Choroid plexus epithelial cell (primary cell): ENCODE measurements at regions not wholly inside any gene's neighbourhood (a gene's known extent, or its start where the extent isn't known, plus 50 kb on each side); places are given as distances from the start of the nearest gene placed in this dataset.

Source experiments
- DNase-seq: peaks from one replicate; pipeline ENCODE4 v3.0.0-alpha.2; 2010; ENCODE audit warnings: low read depth
- H3K4me3 ChIP-seq: 2 replicates; pipeline ENCODE4 v1.5.1; 2011; ENCODE audit warnings: low read depth, mild to moderate bottlenecking, control low read depth, low read length, moderate library complexity
- TF ChIP-seq, protein P1 (sequence below): conservative IDR thresholded peaks from 2 replicates; pipeline ENCODE4 v1.5.1; 2011; ENCODE audit warnings: low read depth, mild to moderate bottlenecking, control low read depth, inconsistent platforms, low read length, moderate library complexity

- H3K4me3 ChIP-seq: no peak overlapping the region
- no peak for DNase-seq
- TF ChIP-seq, protein P1, sequence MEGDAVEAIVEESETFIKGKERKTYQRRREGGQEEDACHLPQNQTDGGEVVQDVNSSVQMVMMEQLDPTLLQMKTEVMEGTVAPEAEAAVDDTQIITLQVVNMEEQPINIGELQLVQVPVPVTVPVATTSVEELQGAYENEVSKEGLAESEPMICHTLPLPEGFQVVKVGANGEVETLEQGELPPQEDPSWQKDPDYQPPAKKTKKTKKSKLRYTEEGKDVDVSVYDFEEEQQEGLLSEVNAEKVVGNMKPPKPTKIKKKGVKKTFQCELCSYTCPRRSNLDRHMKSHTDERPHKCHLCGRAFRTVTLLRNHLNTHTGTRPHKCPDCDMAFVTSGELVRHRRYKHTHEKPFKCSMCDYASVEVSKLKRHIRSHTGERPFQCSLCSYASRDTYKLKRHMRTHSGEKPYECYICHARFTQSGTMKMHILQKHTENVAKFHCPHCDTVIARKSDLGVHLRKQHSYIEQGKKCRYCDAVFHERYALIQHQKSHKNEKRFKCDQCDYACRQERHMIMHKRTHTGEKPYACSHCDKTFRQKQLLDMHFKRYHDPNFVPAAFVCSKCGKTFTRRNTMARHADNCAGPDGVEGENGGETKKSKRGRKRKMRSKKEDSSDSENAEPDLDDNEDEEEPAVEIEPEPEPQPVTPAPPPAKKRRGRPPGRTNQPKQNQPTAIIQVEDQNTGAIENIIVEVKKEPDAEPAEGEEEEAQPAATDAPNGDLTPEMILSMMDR: no peak
Observed at GRCh38 chr19:16013181-16013850, 63.0 kb upstream of the TPM4 start.

- TF ChIP-seq, protein P1: no peak
- H3K4me3 ChIP-seq: no peak overlapping the region
- DNase-seq: no peak
Observed at GRCh38 chr19:16013851-16014840, 62.1 kb upstream of the TPM4 start.

GRCh38 chr19:16014923-16015804 lies 61.1 kb upstream of the TPM4 start:
- TF ChIP-seq, protein P1: no peak
- DNase-seq: no peak
- H3K4me3 ChIP-seq: no peak overlapping the region

GRCh38 chr19:16015805-16016173 lies 60.5 kb upstream of the TPM4 start:
- DNase-seq: no peak
- TF ChIP-seq, protein P1: no peak
- H3K4me3 ChIP-seq: no peak overlapping the region

- no peak overlapping the region for H3K4me3 ChIP-seq
- no peak for DNase-seq
- TF ChIP-seq, protein P1: no peak
Observed at GRCh38 chr19:16016226-16017137, 59.8 kb upstream of the TPM4 start.

DNA sequence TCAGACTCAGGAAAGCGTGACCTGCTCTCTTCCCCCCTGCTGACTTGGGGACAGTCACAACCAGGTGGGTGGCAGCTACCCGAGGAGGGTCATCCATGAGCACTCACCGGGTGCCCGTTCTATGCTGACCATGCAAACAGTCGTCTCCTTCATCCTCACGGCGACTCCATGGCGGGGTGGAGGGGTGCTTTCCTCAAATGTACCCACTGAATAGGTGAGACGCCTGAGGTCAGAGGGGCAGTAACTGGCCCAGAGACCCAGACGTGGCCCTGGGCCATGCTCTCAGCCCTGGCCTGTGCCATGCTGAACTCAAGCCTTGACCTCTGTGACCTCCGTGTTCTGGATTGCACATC lies 59.2 kb upstream of the TPM4 start:
- TF ChIP-seq, protein P1: no peak
- DNase-seq: no peak
- H3K4me3 ChIP-seq: no peak overlapping the region
